ENCODE measurements at regions not wholly inside any gene's neighbourhood (a gene's known extent, or its start where the extent isn't known, plus 50 kb on each side); places are given as distances from the start of the nearest gene placed in this dataset.

- DNase-seq (ENCODE audit: low read depth in 3 of 3, low spot score in 2 of 3), result no peak
Observed at GRCh38 chr10:113219446-113219845, 269.4 kb downstream of the TCF7L2 start.

- DNase-seq (ENCODE audit: low read depth in 3 of 3, low spot score in 2 of 3), result no peak
Observed at GRCh38 chr10:113221756-113222168, 271.7 kb downstream of the TCF7L2 start.

- no peak for DNase-seq (ENCODE audit: low read depth in 3 of 3, low spot score in 2 of 3)
Observed at GRCh38 chr10:113222207-113222606, 272.2 kb downstream of the TCF7L2 start.

- no peak for DNase-seq (ENCODE audit: low read depth in 3 of 3, low spot score in 2 of 3)
Observed at GRCh38 chr10:113225364-113225763, 275.3 kb downstream of the TCF7L2 start.

- DNase-seq (ENCODE audit: low read depth in 3 of 3, low spot score in 2 of 3), result no peak
Observed at GRCh38 chr10:113225903-113226302, 275.9 kb downstream of the TCF7L2 start.

GRCh38 chr10:113226399-113226798 is 276.4 kb downstream of the TCF7L2 start:
- DNase-seq (ENCODE audit: low read depth in 3 of 3, low spot score in 2 of 3), result no peak

GRCh38 chr10:113226831-113227445 is 276.9 kb downstream of the TCF7L2 start:
- DNase-seq (ENCODE audit: low read depth in 3 of 3, low spot score in 2 of 3), result no peak

- DNase-seq (ENCODE audit: low read depth in 3 of 3, low spot score in 2 of 3), result no peak
Observed at GRCh38 chr10:113228530-113228929, 278.5 kb downstream of the TCF7L2 start.

- DNase-seq (ENCODE audit: low read depth in 3 of 3, low spot score in 2 of 3), result no peak
Observed at GRCh38 chr10:113230011-113230610, 280.1 kb downstream of the TCF7L2 start.

- no peak for DNase-seq (ENCODE audit: low read depth in 3 of 3, low spot score in 2 of 3)
Observed at GRCh38 chr10:113232928-113233511, 283.0 kb downstream of the TCF7L2 start.

GRCh38 chr10:113234481-113234880 is 284.4 kb downstream of the TCF7L2 start:
- no peak for DNase-seq (ENCODE audit: low read depth in 3 of 3, low spot score in 2 of 3)

GRCh38 chr10:113235508-113235907 is 285.5 kb downstream of the TCF7L2 start:
- DNase-seq (ENCODE audit: low read depth in 3 of 3, low spot score in 2 of 3), result no peak

GRCh38 chr10:113236998-113237397 is 287.0 kb downstream of the TCF7L2 start:
- no peak for DNase-seq (ENCODE audit: low read depth in 3 of 3, low spot score in 2 of 3)

GRCh38 chr10:113239566-113240350 is 289.7 kb downstream of the TCF7L2 start:
- DNase-seq (ENCODE audit: low read depth in 3 of 3, low spot score in 2 of 3), result no peak

- no peak for DNase-seq (ENCODE audit: low read depth in 3 of 3, low spot score in 2 of 3)
Observed at GRCh38 chr10:113240736-113241135, 290.7 kb downstream of the TCF7L2 start.

GRCh38 chr10:113241599-113242360 is 291.7 kb downstream of the TCF7L2 start:
- no peak for DNase-seq (ENCODE audit: low read depth in 3 of 3, low spot score in 2 of 3)

GRCh38 chr10:113243311-113243710 is 293.3 kb downstream of the TCF7L2 start:
- DNase-seq (ENCODE audit: low read depth in 3 of 3, low spot score in 2 of 3), result no peak

- no peak for DNase-seq (ENCODE audit: low read depth in 3 of 3, low spot score in 2 of 3)
Observed at GRCh38 chr10:113244750-113245149, 294.7 kb downstream of the TCF7L2 start.

GRCh38 chr10:113245286-113245685 is 295.2 kb downstream of the TCF7L2 start:
- DNase-seq (ENCODE audit: low read depth in 3 of 3, low spot score in 2 of 3), result no peak

- DNase-seq (ENCODE audit: low read depth in 3 of 3, low spot score in 2 of 3), result no peak
Observed at GRCh38 chr10:113247050-113247449, 297.0 kb downstream of the TCF7L2 start.
